ENCODE measurements at regions not wholly inside any gene's neighbourhood (a gene's known extent, or its start where the extent isn't known, plus 50 kb on each side); places are given as distances from the start of the nearest gene placed in this dataset.
A peak's percentile ranks its signal among the peaks of the same experiment; 100 is the strongest.

GRCh38 chr22:23514322-23515038 is 65.6 kb downstream of the IGLL1 start:
- Histone ChIP-seq H3K9me3 (ENCODE audit: control insufficient read depth, low read depth, low read length) (no peaks in the 10 kb centered on the region), H2BK20ac (ENCODE audit: low read depth, low read length, poor library complexity, severe bottlenecking) (no peak overlapping the region), H3K23me2 (ENCODE audit: insufficient read length, low read depth, low read length, poor library complexity, severe bottlenecking) (no peaks in the 10 kb centered on the region), H3K27ac (ENCODE audit: insufficient read length, low read depth, low read length) (no peak overlapping the region), H3K9ac (ENCODE audit: extremely low read depth, insufficient read length, low read length) (no peak overlapping the region), H4K91ac (ENCODE audit: insufficient read length, low read depth, low read length) (no peak overlapping the region), H2BK12ac (ENCODE audit: insufficient read length, low read depth, low read length) (no peak overlapping the region), H2AK5ac (ENCODE audit: insufficient read length, low read length) (no peak overlapping the region), H3K56ac (ENCODE audit: insufficient read length, low read depth, low read length) (no peak overlapping the region), H3K4me1 (ENCODE audit: insufficient read depth, low read length) (no peaks in the 10 kb centered on the region), H2AFZ (ENCODE audit: low read length) (no peak overlapping the region), H3K79me2 (ENCODE audit: insufficient read depth, low read length) (no peaks in the 10 kb centered on the region), H3K4ac (ENCODE audit: low read depth, low read length) (no peak overlapping the region), H3K14ac (ENCODE audit: insufficient read depth, low read length) (no peak overlapping the region), H3K4me2 (ENCODE audit: insufficient read depth, insufficient read length, low read length) (no peak overlapping the region), H3T11ph (ENCODE audit: low read length) (no peak overlapping the region), H4K5ac (ENCODE audit: insufficient read length, low read depth, low read length) (no peak overlapping the region), H2BK15ac (ENCODE audit: low read depth, low read length) (no peak overlapping the region), H2BK120ac (ENCODE audit: low read depth, low read length, poor library complexity, severe bottlenecking) (no peak overlapping the region), H3K79me1 (ENCODE audit: insufficient read depth, low read depth, low read length, poor library complexity, severe bottlenecking) (no peaks in the 10 kb centered on the region), H2BK5ac (ENCODE audit: insufficient read length, low read length) (no peak overlapping the region), H4K8ac (replicated peaks; ENCODE audit: insufficient read length, low read depth, low read length) (no peak overlapping the region), H3K27me3 (ENCODE audit: insufficient read depth, low read length) (no peaks in the 10 kb centered on the region; the same call in 1 of the 2 replicates), H4K20me1 (ENCODE audit: control insufficient read depth, insufficient read depth, insufficient read length) (peaks cover 2% of the 10 kb centered on the region), H3K23ac (ENCODE audit: insufficient read length, low read depth, low read length) (no peak overlapping the region), H3K18ac (ENCODE audit: insufficient read length, low read depth, low read length) (no peak overlapping the region)
- no CpG with 5 or more reads among the region's 15 CpGs for WGBS (ENCODE audit: extremely low coverage, insufficient read length, low lambda C conversion rate)
- TF ChIP-seq CTCF (conservative IDR thresholded peaks at IDR 0.05), result peak; percentile 40; the same call in 2 of the 3 replicates
- Mint-ChIP-seq H3K9me3 (no peaks in the 10 kb centered on the region), H3K27me3 (ENCODE audit: low read depth) (peaks cover 88% of the 10 kb centered on the region), H3K4me3 (no peak overlapping the region), H3K27ac (no peak overlapping the region; a peak in 1 of 7 replicates), H3K4me1 (peaks cover 15 to 21% of the 10 kb centered on the region in 2 experiments), H3K36me3 (ENCODE audit: insufficient read depth in 1 of 3, low read depth in 3 of 3) (peaks cover 0 to 2% (median 0%) of the 10 kb centered on the region in 3 experiments; a peak in 1 of 7 replicates)
- DNase-seq, result peak; percentile 51

All from H9 (cell line).